ENCODE measurements at regions not wholly inside any gene's neighbourhood (a gene's known extent, or its start where the extent isn't known, plus 50 kb on each side); places are given as distances from the start of the nearest gene placed in this dataset.
"Not testable (repeated sequence)": the region's sequence is repeated elsewhere in the genome, so short reads cannot be mapped to it uniquely, and the experiment has no call there.

- CTCF ChIA-PET: interaction anchor here (0.6 kb wide), 1 partner anchor 14 kb away, joined by 3 read pairs; no protein-coding TSS in a partner anchor
- no peak for DNase-seq (ENCODE audit: low read depth)
- no peak for TF ChIP-seq CTCF (IDR thresholded peaks at IDR 0.05; ENCODE audit: insufficient read depth, low read depth, low read length)
- H3K27me3 ChIP-seq (ENCODE audit: control insufficient read depth, insufficient read depth, low read length): no peaks in the 10 kb centered on the region
- POLR2A ChIA-PET: no interaction called here
- H3K4me3 ChIP-seq (ENCODE audit: low read depth, low read length): no peak overlapping the region
- H3K36me3 ChIP-seq (ENCODE audit: control insufficient read depth, insufficient read depth, low read length): no peaks in the 10 kb centered on the region
Measured at GRCh38 chr5:143525176-143525575, 121.7 kb upstream of the NR3C1 start.

- Histone ChIP-seq H3K4me3 (ENCODE audit: low read depth, low read length) (no peak overlapping the region), H3K36me3 (ENCODE audit: control insufficient read depth, insufficient read depth, low read length) (no peaks in the 10 kb centered on the region), H3K27me3 (ENCODE audit: control insufficient read depth, insufficient read depth, low read length) (no peaks in the 10 kb centered on the region)
- TF ChIP-seq CTCF (IDR thresholded peaks at IDR 0.05; ENCODE audit: insufficient read depth, low read depth, low read length): no peak
- no peak for DNase-seq (ENCODE audit: low read depth)
- ChIA-PET CTCF (interaction anchor here (0.6 to 1.0 kb wide), 3 partner anchors 9 to 28 kb away, joined by 3 read pairs; no protein-coding TSS in a partner anchor), POLR2A (no interaction called here)
Measured at GRCh38 chr5:143524338-143524945, 121.0 kb upstream of the NR3C1 start.

GRCh38 chr5:143521846-143522400, 118.4 kb upstream of the NR3C1 start:
- Histone ChIP-seq H3K27me3 (ENCODE audit: control insufficient read depth, insufficient read depth, low read length) (no peaks in the 10 kb centered on the region), H3K4me3 (ENCODE audit: low read depth, low read length) (no peak overlapping the region), H3K36me3 (ENCODE audit: control insufficient read depth, insufficient read depth, low read length) (no peaks in the 10 kb centered on the region)
- no peak for TF ChIP-seq CTCF (IDR thresholded peaks at IDR 0.05; ENCODE audit: insufficient read depth, low read depth, low read length)
- DNase-seq (ENCODE audit: low read depth): no peak
- CTCF ChIA-PET: no interaction called here
- POLR2A ChIA-PET: no interaction called here

GRCh38 chr5:143521141-143521540, 117.7 kb upstream of the NR3C1 start:
- Histone ChIP-seq H3K4me3 (ENCODE audit: low read depth, low read length) (no peak overlapping the region), H3K36me3 (ENCODE audit: control insufficient read depth, insufficient read depth, low read length) (no peaks in the 10 kb centered on the region), H3K27me3 (ENCODE audit: control insufficient read depth, insufficient read depth, low read length) (no peaks in the 10 kb centered on the region)
- no peak for TF ChIP-seq CTCF (IDR thresholded peaks at IDR 0.05; ENCODE audit: insufficient read depth, low read depth, low read length)
- CTCF ChIA-PET: interaction anchor here (1.3 kb wide), 1 partner anchor 118 kb away, joined by 3 read pairs; the partner anchor contains the start of gene NR3C1
- no peak for DNase-seq (ENCODE audit: low read depth)
- POLR2A ChIA-PET: no interaction called here

GRCh38 chr5:143519215-143519614, 115.7 kb upstream of the NR3C1 start:
- POLR2A ChIA-PET; H3K36me3 ChIP-seq (ENCODE audit: control insufficient read depth, insufficient read depth, low read length); DNase-seq (ENCODE audit: low read depth); H3K4me3 ChIP-seq (ENCODE audit: low read depth, low read length); H3K27me3 ChIP-seq (ENCODE audit: control insufficient read depth, insufficient read depth, low read length): not testable (repeated sequence)
- CTCF ChIA-PET: interaction anchor here (0.8 kb wide), 1 partner anchor 17 kb away, joined by 4 read pairs; no protein-coding TSS in a partner anchor

GRCh38 chr5:143517824-143518223, 114.3 kb upstream of the NR3C1 start:
- CTCF ChIA-PET: interaction anchor here (0.9 kb wide), 1 partner anchor 9 kb away, joined by 3 read pairs; no protein-coding TSS in a partner anchor
- H3K27me3 ChIP-seq (ENCODE audit: control insufficient read depth, insufficient read depth, low read length); POLR2A ChIA-PET; H3K36me3 ChIP-seq (ENCODE audit: control insufficient read depth, insufficient read depth, low read length); DNase-seq (ENCODE audit: low read depth); H3K4me3 ChIP-seq (ENCODE audit: low read depth, low read length): not testable (repeated sequence)

Data from BJ (cell line).